ENCODE measurements at regions not wholly inside any gene's neighbourhood (a gene's known extent, or its start where the extent isn't known, plus 50 kb on each side); places are given as distances from the start of the nearest gene placed in this dataset.

DNA sequence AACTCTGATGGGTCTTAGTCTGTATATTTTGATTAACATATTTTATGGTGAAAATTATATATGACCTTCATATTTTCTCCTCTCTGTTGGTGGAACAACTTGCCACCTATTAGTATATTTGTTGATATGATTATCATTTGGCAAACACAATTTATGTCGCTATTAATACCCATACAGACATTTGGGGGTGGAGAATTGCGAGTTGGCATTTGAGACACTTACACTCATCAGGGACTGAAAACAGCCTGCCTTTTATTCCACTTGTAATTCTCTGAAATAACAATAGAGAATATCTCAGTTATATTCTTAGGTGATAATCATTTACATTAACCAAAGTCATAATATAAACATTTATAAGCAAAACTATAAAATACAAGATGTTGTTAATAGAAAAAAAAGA lies 100.5 kb upstream of the RGS18 start:
- H3K27ac ChIP-seq, result no peak overlapping the region
- TF ChIP-seq POLR2AphosphoS5 (IDR thresholded peaks at IDR 0.05), result no peak
- no peak for TF ChIP-seq POLR2A (IDR thresholded peaks at IDR 0.05)
- TF ChIP-seq, protein P1, sequence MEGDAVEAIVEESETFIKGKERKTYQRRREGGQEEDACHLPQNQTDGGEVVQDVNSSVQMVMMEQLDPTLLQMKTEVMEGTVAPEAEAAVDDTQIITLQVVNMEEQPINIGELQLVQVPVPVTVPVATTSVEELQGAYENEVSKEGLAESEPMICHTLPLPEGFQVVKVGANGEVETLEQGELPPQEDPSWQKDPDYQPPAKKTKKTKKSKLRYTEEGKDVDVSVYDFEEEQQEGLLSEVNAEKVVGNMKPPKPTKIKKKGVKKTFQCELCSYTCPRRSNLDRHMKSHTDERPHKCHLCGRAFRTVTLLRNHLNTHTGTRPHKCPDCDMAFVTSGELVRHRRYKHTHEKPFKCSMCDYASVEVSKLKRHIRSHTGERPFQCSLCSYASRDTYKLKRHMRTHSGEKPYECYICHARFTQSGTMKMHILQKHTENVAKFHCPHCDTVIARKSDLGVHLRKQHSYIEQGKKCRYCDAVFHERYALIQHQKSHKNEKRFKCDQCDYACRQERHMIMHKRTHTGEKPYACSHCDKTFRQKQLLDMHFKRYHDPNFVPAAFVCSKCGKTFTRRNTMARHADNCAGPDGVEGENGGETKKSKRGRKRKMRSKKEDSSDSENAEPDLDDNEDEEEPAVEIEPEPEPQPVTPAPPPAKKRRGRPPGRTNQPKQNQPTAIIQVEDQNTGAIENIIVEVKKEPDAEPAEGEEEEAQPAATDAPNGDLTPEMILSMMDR (IDR thresholded peaks at IDR 0.05 in 8 of 11, conservative IDR thresholded peaks at IDR 0.05 in 3 of 11), result no peak
- H3K4me1 ChIP-seq, result no peaks in the 10 kb centered on the region
- no peaks in the 10 kb centered on the region for H3K27me3 ChIP-seq (replicated peaks in 1 of 7)
- 75 to 88% (median 81%) methylated on average over 2 of the region's 2 CpGs for WGBS, 5 donors
- H3K9me3 ChIP-seq, result no peaks in the 10 kb centered on the region
- H3K36me3 ChIP-seq, result no peaks in the 10 kb centered on the region
- intact Hi-C loops (cut with DNase I; ENCODE audit: low total_unique reads), result no loop called here
- no peak overlapping the region for H3K4me3 ChIP-seq
- DNase-seq, result no peak

DNA sequence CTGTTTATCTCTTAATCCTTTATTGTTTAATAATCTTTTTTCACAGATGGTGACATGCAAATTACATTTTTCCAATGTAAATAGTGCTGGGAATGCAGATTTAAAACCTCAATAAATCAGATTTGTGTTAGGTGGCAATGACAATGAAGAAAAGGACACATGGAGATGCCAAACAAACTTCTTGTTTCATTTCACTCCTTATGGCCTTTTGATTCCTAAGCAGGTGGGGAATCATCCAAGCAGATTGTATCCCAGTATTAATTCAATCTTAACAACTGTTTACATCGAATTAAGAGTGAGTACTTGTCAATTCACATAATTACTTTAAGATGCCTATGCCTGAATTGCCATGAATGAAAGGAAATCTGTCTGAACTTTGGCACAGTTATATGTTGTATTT lies 98.9 kb upstream of the RGS18 start:
- Histone ChIP-seq H3K4me3 (no peak overlapping the region), H3K36me3 (no peaks in the 10 kb centered on the region), H3K27ac (no peak overlapping the region), H3K4me1 (no peaks in the 10 kb centered on the region), H3K9me3 (no peaks in the 10 kb centered on the region), H3K27me3 (replicated peaks in 1 of 7) (no peaks in the 10 kb centered on the region)
- WGBS, 5 donors, result 53 to 76% (median 64%) methylated on average over 1 of the region's 1 CpG
- intact Hi-C loops (cut with DNase I; ENCODE audit: low total_unique reads), result no loop called here
- DNase-seq, result no peak
- TF ChIP-seq POLR2AphosphoS5 (IDR thresholded peaks at IDR 0.05) (no peak), POLR2A (IDR thresholded peaks at IDR 0.05) (no peak)
- TF ChIP-seq, protein P1 (IDR thresholded peaks at IDR 0.05 in 8 of 11, conservative IDR thresholded peaks at IDR 0.05 in 3 of 11), result no peak

DNA sequence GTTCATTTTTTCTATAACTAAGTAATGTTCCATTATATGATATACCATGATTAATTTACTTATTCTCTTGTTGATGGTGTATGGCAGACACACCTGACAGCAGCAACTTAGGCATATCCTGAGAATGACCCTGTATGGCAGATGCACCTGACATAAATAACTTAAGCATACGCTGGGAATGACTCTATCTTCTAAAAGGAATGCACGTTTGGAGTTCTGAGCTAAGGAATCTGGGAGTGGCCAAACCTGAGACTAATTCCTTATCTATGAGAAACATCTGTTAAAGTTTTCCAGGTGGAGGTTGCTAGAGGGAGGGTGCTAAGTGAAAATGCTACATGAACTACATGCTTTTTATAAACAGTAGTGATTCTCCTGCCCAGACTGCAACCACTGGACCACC lies 96.7 kb upstream of the RGS18 start:
- Histone ChIP-seq H3K9me3 (no peaks in the 10 kb centered on the region), H3K4me3 (no peak overlapping the region), H3K4me1 (no peaks in the 10 kb centered on the region), H3K27ac (no peak overlapping the region), H3K27me3 (replicated peaks in 1 of 7) (no peaks in the 10 kb centered on the region), H3K36me3 (no peaks in the 10 kb centered on the region)
- TF ChIP-seq POLR2AphosphoS5 (IDR thresholded peaks at IDR 0.05) (no peak), POLR2A (IDR thresholded peaks at IDR 0.05) (no peak)
- TF ChIP-seq, protein P1 (IDR thresholded peaks at IDR 0.05 in 8 of 11, conservative IDR thresholded peaks at IDR 0.05 in 3 of 11), result no peak
- intact Hi-C loops (cut with DNase I; ENCODE audit: low total_unique reads), result no loop called here
- 56 to 73% (median 68%) methylated on average over 2 of the region's 2 CpGs for WGBS, 5 donors
- no peak for DNase-seq

DNA sequence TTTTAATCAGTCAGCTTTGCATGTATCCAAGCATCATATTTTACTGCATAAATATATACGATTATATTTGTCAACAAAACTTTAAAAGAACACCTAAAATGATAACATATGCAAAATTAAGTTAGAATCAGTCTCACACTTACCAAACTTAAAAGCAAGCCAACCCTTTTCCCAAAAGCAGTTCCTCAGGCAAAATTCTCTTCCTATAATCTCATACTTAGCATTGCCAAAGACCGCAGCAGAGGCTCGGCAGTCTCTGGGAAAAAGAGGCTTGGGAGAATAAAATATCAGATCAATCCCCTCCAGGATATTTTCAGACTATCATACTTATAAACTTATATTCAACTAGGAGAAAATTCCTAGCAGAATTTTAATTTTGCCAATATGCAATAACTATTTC lies 93.2 kb upstream of the RGS18 start:
- Histone ChIP-seq H3K4me3 (no peak overlapping the region), H3K27ac (no peak overlapping the region), H3K4me1 (no peaks in the 10 kb centered on the region), H3K36me3 (no peaks in the 10 kb centered on the region), H3K9me3 (no peaks in the 10 kb centered on the region), H3K27me3 (replicated peaks in 1 of 7) (no peaks in the 10 kb centered on the region)
- TF ChIP-seq, protein P1 (IDR thresholded peaks at IDR 0.05 in 8 of 11, conservative IDR thresholded peaks at IDR 0.05 in 3 of 11), result no peak
- no peak for TF ChIP-seq POLR2A (IDR thresholded peaks at IDR 0.05)
- intact Hi-C loops (cut with DNase I; ENCODE audit: low total_unique reads), result no loop called here
- DNase-seq, result no peak
- WGBS, 5 donors, result 83 to 95% (median 89%) methylated on average over 3 of the region's 3 CpGs
